Motor neuron (in vitro differentiated cells): ENCODE measurements at regions not wholly inside any gene's neighbourhood (a gene's known extent, or its start where the extent isn't known, plus 50 kb on each side); places are given as distances from the start of the nearest gene placed in this dataset.
"Not testable (repeated sequence)": the region's sequence is repeated elsewhere in the genome, so short reads cannot be mapped to it uniquely, and the experiment has no call there.

Source experiments
- ATAC-seq, 8 experiments: fragments of 200-7000 bp; cut with Tn5 transposase; replicated peaks in 6 of 8; 2 replicates each; pipeline ENCODE4 v1.8.0; 2021; ENCODE audit warnings: mild to moderate bottlenecking in 8 of 8, moderate library complexity in 8 of 8
- H3K27ac ChIP-seq, 2 donors: fragments of 250-450 bp; sonication (Bioruptor Pico); 2 replicates each; pipeline ENCODE4 v1.9.0; 2021; ENCODE audit warnings: antibody characterized with exemption in 2 of 2, mild to moderate bottlenecking in 2 of 2, moderate library complexity in 1 of 2
- H3K4me1 ChIP-seq, 2 donors: fragments of 250-450 bp; sonication (Bioruptor Pico); replicated peaks in 1 of 2; 2 replicates each; pipeline ENCODE4 v1.6.1; 2021; ENCODE audit warnings: antibody characterized with exemption in 2 of 2, mild to moderate bottlenecking in 2 of 2, moderate library complexity in 1 of 2
- H3K4me3 ChIP-seq, 5 donors: fragments of 250-450 bp; sonication (Bioruptor Pico); 2 replicates each; pipeline ENCODE4 v1.9.0; 2021; ENCODE audit warnings: antibody characterized with exemption in 5 of 5, mild to moderate bottlenecking in 5 of 5, moderate library complexity in 4 of 5
- WGBS, 10 experiments: fragments of 450-650 bp; shearing (Covaris generic); methylation state at CpG; one replicate each; pipeline ENCODE4 v1.0.0; 2022; 5-methylcytosine and 5-hydroxymethylcytosine counted together
- in situ Hi-C, 9 experiments: fragments of 400-800 bp; cut with MboI; loops; one replicate each; pipeline ENCODE4 v1.15.0; 2021; ENCODE audit warnings: low sequenced_read_pairs in 9 of 9, low pct_unique_long_range_greater_than_20kb in 2 of 9; ENCODE audit not compliant: unreplicated experiment in 9 of 9

GRCh38 chr15:62306851-62307504 lies 141.9 kb upstream of the C2CD4B start:
- in situ Hi-C loops = loop anchor here in 2 of 9 experiments (25.0 kb wide), 2 partner anchors 245 to 445 kb away; partner anchors contain the start of genes C2CD4A (in 1 of the 2) and VPS13C (in 1 of the 2)
- WGBS, 10 experiments = 0 to 41% (median 22%) methylated on average over 1 to 9 of the region's 9 CpGs; no CpG with 5 or more reads in 1 of the 10 experiments
- no peak overlapping the region for H3K4me3 ChIP-seq
- no peaks in the 10 kb centered on the region for H3K4me1 ChIP-seq
- no peak overlapping the region for H3K27ac ChIP-seq
- ATAC-seq = peak; percentile 73 to 93 (median 83)

- H3K4me3 ChIP-seq = no peak overlapping the region
- H3K4me1 ChIP-seq = no peaks in the 10 kb centered on the region
- H3K27ac ChIP-seq = no peak overlapping the region
- WGBS, 10 experiments = 0 to 94% (median 70%) methylated on average over 1 to 2 of the region's 2 CpGs; no CpG with 5 or more reads in 5 of the 10 experiments
- in situ Hi-C loops = loop anchor here in 2 of 9 experiments (25.0 kb wide), 2 partner anchors 245 to 445 kb away; partner anchors contain the start of genes C2CD4A (in 1 of the 2) and VPS13C (in 1 of the 2)
- ATAC-seq = peak; percentile 23 to 89 (median 56)
Measured at GRCh38 chr15:62307551-62307950, 142.5 kb upstream of the C2CD4B start.

- in situ Hi-C loops = loop anchor here in 2 of 9 experiments (25.0 kb wide), 2 partner anchors 254 to 454 kb away; partner anchors contain the start of genes C2CD4A (in 1 of the 2) and VPS13C (in 1 of the 2)
- no peak overlapping the region for H3K27ac ChIP-seq
- WGBS, 10 experiments = 0 to 85% (median 46%) methylated on average over 1 to 2 of the region's 2 CpGs
- no peak overlapping the region for H3K4me3 ChIP-seq
- no peak for ATAC-seq
- H3K4me1 ChIP-seq = no peaks in the 10 kb centered on the region
Measured at GRCh38 chr15:62316413-62317060, 151.5 kb upstream of the C2CD4B start.

GRCh38 chr15:62320259-62320658 lies 155.2 kb upstream of the C2CD4B start:
- H3K4me3 ChIP-seq = no peak overlapping the region
- no peaks in the 10 kb centered on the region for H3K4me1 ChIP-seq
- WGBS, 10 experiments = 80 to 100% (median 83%) methylated on average over 1 to 2 of the region's 2 CpGs; no CpG with 5 or more reads in 5 of the 10 experiments
- no peak overlapping the region for H3K27ac ChIP-seq
- no peak for ATAC-seq
- in situ Hi-C loops = loop anchor here in 2 of 9 experiments (25.0 kb wide), 2 partner anchors 258 to 458 kb away; partner anchors contain the start of genes C2CD4A (in 1 of the 2) and VPS13C (in 1 of the 2)

DNA sequence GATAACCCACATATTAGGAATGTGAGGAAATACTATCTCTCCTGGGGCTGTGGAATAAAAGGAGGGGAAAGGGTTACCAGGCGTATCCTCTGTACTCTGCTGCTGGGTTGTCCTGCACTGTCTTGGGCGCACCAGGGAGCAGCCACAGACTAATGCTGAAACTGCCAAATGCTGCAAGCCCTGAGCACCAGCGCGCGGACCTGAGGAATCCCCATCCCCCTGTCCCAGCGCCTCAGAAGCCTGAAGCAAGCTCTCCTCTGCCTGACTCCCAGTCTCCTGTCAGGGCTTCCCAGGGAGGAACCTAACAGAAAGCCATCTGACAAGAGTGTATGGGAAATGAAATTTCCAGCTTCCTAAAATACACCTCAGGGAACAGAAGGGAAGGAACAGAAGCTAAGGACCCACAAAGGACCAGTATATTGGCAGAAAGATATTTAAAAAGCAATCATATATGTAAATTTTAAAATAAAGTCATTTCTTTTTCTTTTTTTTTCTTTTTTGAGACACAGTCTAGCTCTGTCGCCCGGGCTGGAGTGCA lies 158.3 kb upstream of the C2CD4B start:
- peak in 1 of 8 experiments; percentile 18 for ATAC-seq
- no peak overlapping the region for H3K27ac ChIP-seq
- H3K4me3 ChIP-seq = no peak overlapping the region
- in situ Hi-C loops = loop anchor here in 2 of 9 experiments (25.0 kb wide), 2 partner anchors 261 to 461 kb away; partner anchors contain the start of genes C2CD4A (in 1 of the 2) and VPS13C (in 1 of the 2)
- 30 to 100% (median 72%) methylated on average over 1 to 7 of the region's 8 CpGs; no CpG with 5 or more reads in 2 of the 10 experiments for WGBS, 10 experiments
- no peaks in the 10 kb centered on the region for H3K4me1 ChIP-seq

- in situ Hi-C loops = loop anchor here in 2 of 9 experiments (25.0 kb wide), 2 partner anchors 262 to 462 kb away; partner anchors contain the start of genes C2CD4A (in 1 of the 2) and VPS13C (in 1 of the 2)
- peak in 2 of 8 experiments; percentile 34 to 55 for ATAC-seq
- Histone ChIP-seq H3K27ac (no peak overlapping the region), H3K4me3 (no peak overlapping the region), H3K4me1 (no peaks in the 10 kb centered on the region)
- WGBS, 10 experiments = 6 to 92% (median 83%) methylated on average over 1 to 5 of the region's 5 CpGs
Measured at GRCh38 chr15:62324382-62324781, 159.3 kb upstream of the C2CD4B start.

- in situ Hi-C loops = no loop called here
- H3K4me1 ChIP-seq = no peaks in the 10 kb centered on the region
- no peak overlapping the region for H3K4me3 ChIP-seq
- no peak overlapping the region for H3K27ac ChIP-seq
- peak in 1 of 8 experiments; percentile 29 for ATAC-seq
- 40 to 100% (median 69%) methylated on average over 1 to 6 of the region's 7 CpGs; no CpG with 5 or more reads in 3 of the 10 experiments for WGBS, 10 experiments
Measured at GRCh38 chr15:62325597-62325996, 160.5 kb upstream of the C2CD4B start.

DNA sequence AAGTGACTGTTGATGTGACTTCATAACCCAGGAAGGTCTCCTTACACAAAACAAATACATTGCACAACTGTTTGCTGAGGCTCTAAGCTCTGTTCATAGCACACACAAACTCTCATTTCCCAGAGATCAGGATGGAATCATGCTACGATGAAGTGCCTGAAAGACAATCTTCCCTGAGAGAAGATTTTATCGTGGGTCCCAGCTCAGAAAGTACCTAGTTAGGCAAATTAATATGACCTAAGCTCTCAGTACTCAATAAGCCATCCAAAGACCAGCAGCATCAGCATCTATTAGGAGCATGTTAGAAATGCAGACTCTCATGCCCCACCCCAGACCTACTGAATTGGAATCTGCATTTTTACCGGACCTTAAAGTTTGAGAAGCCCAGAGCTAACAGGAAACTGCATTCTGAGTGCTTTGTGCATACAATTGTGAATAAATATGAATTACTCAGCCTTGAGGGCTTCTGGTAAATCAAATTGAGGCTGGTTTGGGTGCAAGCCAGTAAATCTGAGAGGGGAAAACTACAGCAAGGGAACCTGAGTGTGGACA lies 161.5 kb upstream of the C2CD4B start:
- WGBS, 10 experiments = 0 to 100% (median 83%) methylated on average over 1 to 3 of the region's 3 CpGs; no CpG with 5 or more reads in 2 of the 10 experiments
- no peak overlapping the region for H3K4me3 ChIP-seq
- peak in 3 of 8 experiments; percentile 73 to 95 (median 81) for ATAC-seq
- no peaks in the 10 kb centered on the region for H3K4me1 ChIP-seq
- H3K27ac ChIP-seq = no peak overlapping the region
- in situ Hi-C loops = no loop called here

- no peak overlapping the region for H3K4me3 ChIP-seq
- H3K4me1 ChIP-seq = no peaks in the 10 kb centered on the region
- 55 to 97% (median 76%) methylated on average over 1 to 5 of the region's 5 CpGs; no CpG with 5 or more reads in 2 of the 10 experiments for WGBS, 10 experiments
- ATAC-seq = peak in 1 of 8 experiments; percentile 5
- H3K27ac ChIP-seq = no peak overlapping the region
- in situ Hi-C loops = no loop called here
Measured at GRCh38 chr15:62327406-62327805, 162.3 kb upstream of the C2CD4B start.

DNA sequence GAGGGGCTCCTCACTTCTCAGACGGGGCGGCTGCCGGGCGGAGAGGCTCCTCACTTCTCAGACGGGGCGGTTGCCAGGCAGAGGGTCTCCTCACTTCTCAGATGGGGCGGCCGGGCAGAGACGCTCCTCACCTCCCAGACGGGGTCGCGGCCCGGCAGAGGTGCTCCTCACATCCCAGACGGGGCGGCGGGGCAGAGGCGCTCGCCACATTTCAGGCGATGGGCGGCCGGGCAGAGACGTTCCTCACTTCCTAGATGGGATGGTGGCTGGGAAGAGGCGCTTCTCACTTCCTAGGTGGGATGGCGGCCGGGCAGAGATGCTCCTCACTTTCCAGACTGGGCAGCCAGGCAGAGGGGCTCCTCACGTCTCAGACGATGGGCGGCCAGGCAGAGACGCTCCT lies 167.4 kb upstream of the C2CD4B start:
- in situ Hi-C loops, H3K4me3 ChIP-seq, H3K4me1 ChIP-seq, H3K27ac ChIP-seq, ATAC-seq: not testable (repeated sequence)
- WGBS, 10 experiments = no CpG with 5 or more reads among the region's 29 CpGs

DNA sequence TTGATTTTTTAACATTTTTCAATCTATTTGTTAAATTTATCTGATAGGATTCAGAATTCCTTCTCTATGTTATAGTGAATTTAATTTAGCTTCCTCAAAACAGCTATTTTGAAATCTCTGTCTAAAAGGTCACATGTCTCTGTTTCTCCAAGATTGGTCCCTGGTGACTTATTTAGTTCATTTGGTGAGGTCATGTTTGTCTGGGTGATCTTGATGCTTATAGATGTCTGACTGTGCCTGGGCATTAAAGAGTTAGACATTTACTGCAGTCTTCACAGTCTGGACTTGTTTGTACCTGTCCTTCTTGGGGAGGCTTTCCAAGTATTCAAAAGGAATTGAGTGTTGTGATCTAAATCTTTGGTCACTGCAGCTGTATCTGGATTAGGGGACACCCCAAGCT lies 169.5 kb upstream of the C2CD4B start:
- no peak for ATAC-seq
- in situ Hi-C loops = no loop called here
- no peaks in the 10 kb centered on the region for H3K4me1 ChIP-seq
- no peak overlapping the region for H3K4me3 ChIP-seq
- no peak overlapping the region for H3K27ac ChIP-seq

- H3K27ac ChIP-seq = no peak overlapping the region
- ATAC-seq = no peak
- no peaks in the 10 kb centered on the region for H3K4me1 ChIP-seq
- H3K4me3 ChIP-seq = no peak overlapping the region
- in situ Hi-C loops = no loop called here
- 58 to 100% (median 90%) methylated on average over 1 to 4 of the region's 4 CpGs; no CpG with 5 or more reads in 1 of the 10 experiments for WGBS, 10 experiments
Measured at GRCh38 chr15:62337934-62338333, 172.8 kb upstream of the C2CD4B start.
